NCI-H1436 (cell line): ENCODE measurements at regions not wholly inside any gene's neighbourhood (a gene's known extent, or its start where the extent isn't known, plus 50 kb on each side); places are given as distances from the start of the nearest gene placed in this dataset.
"Not testable (repeated sequence)": the region's sequence is repeated elsewhere in the genome, so short reads cannot be mapped to it uniquely, and the experiment has no call there.

Experiments
- DNase-seq: peaks from one replicate; lab custom pipeline; 2025; lab: John Stamatoyannopoulos, UW

GRCh38 chrX:122344816-122345215 is 839.3 kb upstream of the GRIA3 start:
- no peak for DNase-seq

- no peak for DNase-seq
Observed at GRCh38 chrX:122363112-122363795, 820.8 kb upstream of the GRIA3 start.

GRCh38 chrX:122375533-122375932 is 808.5 kb upstream of the GRIA3 start:
- DNase-seq = not testable (repeated sequence)

- DNase-seq = no peak
Observed at GRCh38 chrX:122389005-122389404, 795.1 kb upstream of the GRIA3 start.

- DNase-seq = no peak
Observed at GRCh38 chrX:122418758-122419157, 765.3 kb upstream of the GRIA3 start.

- no peak for DNase-seq
Observed at GRCh38 chrX:122421434-122422121, 762.5 kb upstream of the GRIA3 start.

GRCh38 chrX:122422547-122422946 is 761.5 kb upstream of the GRIA3 start:
- DNase-seq = no peak

GRCh38 chrX:122434942-122435341 is 749.1 kb upstream of the GRIA3 start:
- no peak for DNase-seq

- DNase-seq = no peak
Observed at GRCh38 chrX:122439831-122440230, 744.2 kb upstream of the GRIA3 start.

- DNase-seq = no peak
Observed at GRCh38 chrX:122440832-122441231, 743.2 kb upstream of the GRIA3 start.

- no peak for DNase-seq
Observed at GRCh38 chrX:122441451-122441850, 742.6 kb upstream of the GRIA3 start.

GRCh38 chrX:122445466-122445865 is 738.6 kb upstream of the GRIA3 start:
- DNase-seq = no peak

- DNase-seq = no peak
Observed at GRCh38 chrX:122464341-122464740, 719.7 kb upstream of the GRIA3 start.

- DNase-seq = no peak
Observed at GRCh38 chrX:122475306-122475705, 708.8 kb upstream of the GRIA3 start.

GRCh38 chrX:122500556-122500955 is 683.5 kb upstream of the GRIA3 start:
- no peak for DNase-seq

- DNase-seq = no peak
Observed at GRCh38 chrX:122501652-122502051, 682.4 kb upstream of the GRIA3 start.

GRCh38 chrX:122504026-122504425 is 680.1 kb upstream of the GRIA3 start:
- DNase-seq = no peak

GRCh38 chrX:122512561-122513072 is 671.5 kb upstream of the GRIA3 start:
- DNase-seq = no peak

- DNase-seq = no peak
Observed at GRCh38 chrX:122517786-122518185, 666.3 kb upstream of the GRIA3 start.

- no peak for DNase-seq
Observed at GRCh38 chrX:122545778-122546177, 638.3 kb upstream of the GRIA3 start.

GRCh38 chrX:122546269-122546668 is 637.8 kb upstream of the GRIA3 start:
- DNase-seq = no peak

- no peak for DNase-seq
Observed at GRCh38 chrX:122552286-122552800, 631.7 kb upstream of the GRIA3 start.

- no peak for DNase-seq
Observed at GRCh38 chrX:122555925-122556324, 628.2 kb upstream of the GRIA3 start.
